ENCODE measurements at regions not wholly inside any gene's neighbourhood (a gene's known extent, or its start where the extent isn't known, plus 50 kb on each side); places are given as distances from the start of the nearest gene placed in this dataset.

DNA sequence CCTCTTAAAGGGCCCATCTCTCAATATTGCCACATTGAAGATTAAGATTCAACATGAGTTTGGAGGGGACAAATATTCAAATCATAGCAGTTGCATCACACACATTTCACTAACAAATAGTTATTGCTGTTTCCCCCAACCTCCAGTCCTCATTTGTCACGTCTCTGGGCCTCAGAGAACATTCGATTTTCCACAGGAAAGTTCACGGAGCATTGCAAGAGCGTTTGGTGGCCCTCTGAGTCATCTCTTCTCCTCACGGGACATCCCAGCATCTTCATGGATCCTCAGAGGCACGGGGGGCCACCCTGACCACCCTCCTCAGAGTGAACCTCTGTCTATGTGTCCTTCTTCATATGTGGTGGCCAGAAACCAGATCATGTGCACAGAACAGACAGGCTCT, 50.3 kb upstream of the CHST15 start:
- TF ChIP-seq POLR2A (IDR thresholded peaks at IDR 0.05) (no peak), EP300 (IDR thresholded peaks at IDR 0.05) (no peak)
- TF ChIP-seq, protein P1, sequence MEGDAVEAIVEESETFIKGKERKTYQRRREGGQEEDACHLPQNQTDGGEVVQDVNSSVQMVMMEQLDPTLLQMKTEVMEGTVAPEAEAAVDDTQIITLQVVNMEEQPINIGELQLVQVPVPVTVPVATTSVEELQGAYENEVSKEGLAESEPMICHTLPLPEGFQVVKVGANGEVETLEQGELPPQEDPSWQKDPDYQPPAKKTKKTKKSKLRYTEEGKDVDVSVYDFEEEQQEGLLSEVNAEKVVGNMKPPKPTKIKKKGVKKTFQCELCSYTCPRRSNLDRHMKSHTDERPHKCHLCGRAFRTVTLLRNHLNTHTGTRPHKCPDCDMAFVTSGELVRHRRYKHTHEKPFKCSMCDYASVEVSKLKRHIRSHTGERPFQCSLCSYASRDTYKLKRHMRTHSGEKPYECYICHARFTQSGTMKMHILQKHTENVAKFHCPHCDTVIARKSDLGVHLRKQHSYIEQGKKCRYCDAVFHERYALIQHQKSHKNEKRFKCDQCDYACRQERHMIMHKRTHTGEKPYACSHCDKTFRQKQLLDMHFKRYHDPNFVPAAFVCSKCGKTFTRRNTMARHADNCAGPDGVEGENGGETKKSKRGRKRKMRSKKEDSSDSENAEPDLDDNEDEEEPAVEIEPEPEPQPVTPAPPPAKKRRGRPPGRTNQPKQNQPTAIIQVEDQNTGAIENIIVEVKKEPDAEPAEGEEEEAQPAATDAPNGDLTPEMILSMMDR (IDR thresholded peaks at IDR 0.05), result no peak
